Peyer's patch (tissue), 4 donors: ENCODE measurements at regions not wholly inside any gene's neighbourhood (a gene's known extent, or its start where the extent isn't known, plus 50 kb on each side); places are given as distances from the start of the nearest gene placed in this dataset.

Source experiments
- CTCF ChIP-seq, 6 experiments: fragments of 450-650 bp in 4 of 6; fragments of 200-600 bp in 2 of 6; sonication (generic) in 1 of 6; IDR thresholded peaks; one replicate each; pipeline ENCODE4 v1.5.1; 2017 to 2019; ENCODE audit warnings: antibody characterized with exemption in 6 of 6, mild to moderate bottlenecking in 3 of 6, moderate library complexity in 1 of 6
- POLR2A ChIP-seq, 2 donors: fragments of 450-650 bp; IDR thresholded peaks; one replicate each; pipeline ENCODE4 v1.5.1; 2017; ENCODE audit warnings: antibody characterized with exemption in 2 of 2, mild to moderate bottlenecking in 2 of 2, moderate library complexity in 2 of 2

- no peak for TF ChIP-seq CTCF (IDR thresholded peaks at IDR 0.05)
- no peak for TF ChIP-seq POLR2A (IDR thresholded peaks at IDR 0.05)
Measured at GRCh38 chr2:8307606-8308180, 374.2 kb upstream of the ID2 start.
